Upper lobe of left lung (tissue), 4 donors: ENCODE measurements at regions not wholly inside any gene's neighbourhood (a gene's known extent, or its start where the extent isn't known, plus 50 kb on each side); places are given as distances from the start of the nearest gene placed in this dataset.

Experiments
- POLR2A ChIP-seq, 4 donors: fragments of 450-650 bp; IDR thresholded peaks; one replicate each; pipeline ENCODE4 v1.5.1; 2016 to 2017; ENCODE audit warnings: antibody characterized with exemption in 4 of 4, mild to moderate bottlenecking in 2 of 4
- TF ChIP-seq, protein P1 (sequence below), 6 experiments: fragments of 450-650 bp in 4 of 6; fragments of 200-600 bp in 2 of 6; sonication (generic) in 2 of 6; IDR thresholded peaks; one replicate each; pipeline ENCODE4 v1.5.1; 2016 to 2019; ENCODE audit warnings: antibody characterized with exemption in 6 of 6

DNA sequence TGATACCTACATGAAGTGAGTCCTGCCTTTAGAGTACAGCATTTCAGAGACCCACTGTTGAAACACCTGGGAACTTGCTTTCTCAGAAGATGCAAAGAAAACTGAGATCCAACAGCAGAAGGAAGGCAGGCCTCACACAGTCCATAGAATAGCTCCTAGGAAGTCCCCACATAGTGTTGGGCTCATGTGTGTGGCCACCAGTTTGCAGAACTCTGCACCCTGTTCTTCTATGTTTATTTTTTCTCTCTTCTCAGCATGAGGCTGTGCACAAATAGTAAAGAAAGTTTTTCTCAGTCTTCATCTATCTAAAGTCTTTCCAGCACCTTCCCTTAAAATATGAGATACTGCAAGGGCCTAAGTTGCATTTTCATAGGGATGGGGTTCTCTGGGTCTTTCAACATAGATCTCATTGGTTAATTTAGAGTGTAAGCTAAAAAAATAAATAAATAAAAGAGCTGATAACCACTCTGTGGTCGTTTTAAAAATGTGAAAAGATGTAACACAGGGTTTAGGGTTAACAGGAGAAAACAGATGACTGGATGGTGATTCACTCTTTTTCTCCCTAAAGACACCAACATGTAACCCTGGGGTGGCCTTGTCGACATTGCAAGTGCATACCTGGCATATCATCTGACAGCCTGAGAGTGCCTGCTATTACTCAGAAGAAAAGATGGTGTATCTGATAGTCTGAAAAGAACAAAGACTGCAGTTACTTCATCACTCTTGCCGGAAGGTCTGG, 94.6 kb downstream of the ZC3H11B start:
- TF ChIP-seq, protein P1, sequence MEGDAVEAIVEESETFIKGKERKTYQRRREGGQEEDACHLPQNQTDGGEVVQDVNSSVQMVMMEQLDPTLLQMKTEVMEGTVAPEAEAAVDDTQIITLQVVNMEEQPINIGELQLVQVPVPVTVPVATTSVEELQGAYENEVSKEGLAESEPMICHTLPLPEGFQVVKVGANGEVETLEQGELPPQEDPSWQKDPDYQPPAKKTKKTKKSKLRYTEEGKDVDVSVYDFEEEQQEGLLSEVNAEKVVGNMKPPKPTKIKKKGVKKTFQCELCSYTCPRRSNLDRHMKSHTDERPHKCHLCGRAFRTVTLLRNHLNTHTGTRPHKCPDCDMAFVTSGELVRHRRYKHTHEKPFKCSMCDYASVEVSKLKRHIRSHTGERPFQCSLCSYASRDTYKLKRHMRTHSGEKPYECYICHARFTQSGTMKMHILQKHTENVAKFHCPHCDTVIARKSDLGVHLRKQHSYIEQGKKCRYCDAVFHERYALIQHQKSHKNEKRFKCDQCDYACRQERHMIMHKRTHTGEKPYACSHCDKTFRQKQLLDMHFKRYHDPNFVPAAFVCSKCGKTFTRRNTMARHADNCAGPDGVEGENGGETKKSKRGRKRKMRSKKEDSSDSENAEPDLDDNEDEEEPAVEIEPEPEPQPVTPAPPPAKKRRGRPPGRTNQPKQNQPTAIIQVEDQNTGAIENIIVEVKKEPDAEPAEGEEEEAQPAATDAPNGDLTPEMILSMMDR (IDR thresholded peaks at IDR 0.05), result no peak
- TF ChIP-seq POLR2A (IDR thresholded peaks at IDR 0.05), result no peak
